Activated CD4-positive, alpha-beta T cell treated with anti-CD3 and anti-CD28 coated beads, Interleukin-2, amount 50 U/mL, for 1 hour (primary cell): ENCODE measurements at regions not wholly inside any gene's neighbourhood (a gene's known extent, or its start where the extent isn't known, plus 50 kb on each side); places are given as distances from the start of the nearest gene placed in this dataset.

ENCODE experiments used
- DNase-seq: peaks from one replicate; pipeline ENCODE4 v3.0.0-alpha.2; 2020

DNA sequence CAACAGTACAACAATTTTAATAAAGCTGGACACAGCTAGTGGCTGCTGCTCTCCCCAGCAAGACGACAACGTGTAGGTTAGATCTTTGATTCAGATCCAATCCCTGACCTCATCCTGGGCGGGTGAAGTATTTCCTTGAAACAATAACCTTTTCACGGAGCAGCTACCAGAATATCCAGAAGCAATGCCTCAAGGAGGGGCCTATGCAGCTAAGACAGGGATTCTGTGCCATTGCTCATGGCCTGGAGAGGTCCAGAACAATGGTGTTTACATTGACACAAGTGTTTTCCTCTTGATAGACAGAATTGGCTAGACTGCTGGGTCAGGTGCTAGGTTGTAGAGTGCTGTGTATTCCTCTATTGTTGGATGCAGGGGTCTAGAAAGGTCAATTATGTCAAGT, 520.1 kb downstream of the BCL11A start:
- no peak for DNase-seq

DNA sequence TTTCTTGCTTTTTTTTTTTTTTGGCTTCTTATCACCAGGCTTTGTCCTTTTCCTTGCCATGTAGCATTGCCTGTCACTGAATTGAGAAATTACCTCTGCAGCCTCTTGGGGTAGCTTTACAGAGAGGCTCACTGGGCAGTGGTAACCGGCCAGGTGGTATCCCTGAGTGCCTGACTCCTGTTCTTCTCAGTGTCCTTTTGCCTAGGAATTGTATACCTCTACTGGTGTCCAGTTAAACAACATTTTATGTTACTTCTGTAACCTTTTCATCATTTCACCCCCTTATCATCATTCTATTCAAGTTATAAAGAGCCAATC, 523.9 kb downstream of the BCL11A start:
- no peak for DNase-seq

DNA sequence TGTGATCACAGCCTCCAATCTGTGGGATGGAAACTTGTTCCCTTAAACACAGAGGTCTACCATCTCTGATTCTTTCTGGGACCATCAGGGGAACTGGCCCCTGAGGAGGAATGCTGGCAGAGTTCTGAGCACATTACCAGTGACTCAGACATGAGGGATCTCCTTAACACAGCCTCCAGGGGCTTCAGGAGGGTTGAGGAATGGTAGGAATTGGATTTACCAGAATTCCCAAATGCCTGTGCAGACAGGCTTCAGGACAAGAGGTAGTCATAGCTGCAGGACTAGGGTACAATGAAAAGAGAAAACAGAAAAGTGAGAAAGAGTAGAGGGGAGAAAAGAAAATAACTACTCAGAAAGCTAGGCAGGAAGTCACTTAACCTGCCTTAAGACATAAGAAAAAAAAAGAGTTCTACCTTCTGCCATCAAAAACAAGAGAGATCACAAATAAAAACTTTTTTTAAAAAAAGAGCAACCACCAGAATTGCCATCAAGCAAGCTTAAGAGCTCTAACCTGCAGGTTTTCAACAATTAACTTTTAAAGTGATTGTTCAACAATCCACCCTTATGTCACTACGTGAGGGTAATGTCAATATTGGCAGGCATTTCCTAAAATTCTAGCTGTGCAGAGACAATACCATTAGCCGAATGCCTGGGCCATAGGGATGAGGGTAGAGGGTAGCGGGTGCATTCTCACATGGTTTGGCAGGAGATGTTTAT, 524.4 kb downstream of the BCL11A start:
- DNase-seq: no peak

DNA sequence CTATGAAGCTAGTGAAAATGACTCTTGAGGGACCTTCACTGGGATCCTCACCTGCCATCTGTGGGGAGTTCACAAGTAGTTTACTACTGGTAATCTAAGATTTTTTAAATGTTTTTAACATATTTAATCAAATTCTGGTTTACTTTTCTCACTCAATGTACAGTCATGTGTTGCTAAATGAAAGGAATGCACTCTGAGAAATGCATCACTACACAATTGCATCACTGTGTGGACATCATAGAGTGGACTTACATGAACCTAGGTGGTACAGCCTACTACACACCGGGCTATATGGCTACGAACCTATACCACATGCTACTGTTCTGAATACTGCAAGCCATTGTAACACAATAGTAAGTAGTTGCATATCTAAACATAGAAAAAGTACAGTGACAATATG, 528.0 kb downstream of the BCL11A start:
- DNase-seq: no peak

DNA sequence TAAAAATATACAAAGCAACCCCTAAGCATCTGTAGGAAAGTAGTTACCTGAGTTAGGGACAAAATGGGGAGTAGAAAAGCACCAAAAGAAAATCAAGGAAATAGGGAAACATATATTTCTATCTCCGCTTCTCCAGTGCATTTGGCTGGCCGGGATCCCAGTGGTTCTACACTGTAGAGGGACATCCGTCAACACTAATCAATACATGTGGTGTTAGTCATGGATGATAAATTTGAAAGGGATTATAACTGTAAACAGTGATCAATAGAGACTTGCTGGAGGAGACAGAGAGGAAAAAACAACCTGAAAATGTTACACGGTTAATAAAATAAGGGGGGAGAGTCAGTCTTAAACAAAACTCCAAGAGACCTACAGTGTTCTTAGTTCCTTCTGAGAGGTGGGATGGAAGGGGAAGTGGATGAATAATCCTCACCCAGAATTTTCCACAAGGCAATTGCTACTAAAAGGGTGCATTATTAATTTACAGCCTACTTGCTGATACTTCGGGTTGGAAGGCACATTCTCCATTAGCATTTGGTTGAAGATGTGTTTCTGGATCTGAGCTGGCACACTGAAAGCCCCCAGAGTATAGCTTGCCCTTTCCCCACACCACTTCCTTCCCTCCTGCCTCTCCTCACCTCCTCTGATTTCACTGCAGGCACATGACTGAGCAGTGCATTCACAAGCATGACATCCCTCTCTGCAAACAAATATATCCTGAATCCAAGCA, 530.0 kb downstream of the BCL11A start:
- DNase-seq: no peak

DNA sequence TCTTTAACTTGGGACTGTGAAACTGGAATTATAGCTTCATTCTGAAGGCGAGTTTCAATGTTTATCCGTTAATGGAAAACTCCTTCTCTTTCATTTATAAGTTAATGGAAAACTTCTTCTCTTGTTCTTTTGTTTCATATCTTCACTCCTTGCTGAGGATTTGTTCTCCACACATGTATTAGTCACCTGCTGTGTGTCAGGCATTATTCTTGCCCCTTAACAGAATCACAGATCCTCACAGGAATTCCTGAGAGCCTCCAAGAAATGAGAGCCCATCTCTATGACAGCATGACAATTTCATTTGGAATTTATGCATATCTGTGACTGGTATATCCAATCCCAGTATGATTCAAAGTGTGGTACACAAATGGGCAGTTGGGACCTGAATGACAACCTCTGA, 545.8 kb downstream of the BCL11A start:
- no peak for DNase-seq

DNA sequence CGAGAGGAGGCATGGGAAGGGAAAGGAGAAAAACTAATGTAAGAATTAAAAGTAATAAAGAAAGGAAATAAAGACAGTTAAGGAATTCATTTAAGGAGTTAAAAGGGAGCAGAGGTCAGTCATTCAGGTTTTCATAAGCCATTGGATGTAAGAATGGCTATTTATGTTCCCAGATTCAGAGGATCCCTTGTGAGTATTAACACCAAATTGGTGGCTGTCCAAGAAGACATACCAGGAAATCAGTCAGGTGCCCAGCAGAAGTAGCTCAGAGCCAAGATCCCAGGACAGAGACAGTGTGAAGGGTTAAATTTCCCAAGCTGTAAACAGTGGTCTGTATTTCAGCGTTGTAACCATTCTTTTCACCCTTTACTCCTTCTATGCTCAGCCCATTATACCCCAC, 550.4 kb downstream of the BCL11A start:
- DNase-seq: no peak

DNA sequence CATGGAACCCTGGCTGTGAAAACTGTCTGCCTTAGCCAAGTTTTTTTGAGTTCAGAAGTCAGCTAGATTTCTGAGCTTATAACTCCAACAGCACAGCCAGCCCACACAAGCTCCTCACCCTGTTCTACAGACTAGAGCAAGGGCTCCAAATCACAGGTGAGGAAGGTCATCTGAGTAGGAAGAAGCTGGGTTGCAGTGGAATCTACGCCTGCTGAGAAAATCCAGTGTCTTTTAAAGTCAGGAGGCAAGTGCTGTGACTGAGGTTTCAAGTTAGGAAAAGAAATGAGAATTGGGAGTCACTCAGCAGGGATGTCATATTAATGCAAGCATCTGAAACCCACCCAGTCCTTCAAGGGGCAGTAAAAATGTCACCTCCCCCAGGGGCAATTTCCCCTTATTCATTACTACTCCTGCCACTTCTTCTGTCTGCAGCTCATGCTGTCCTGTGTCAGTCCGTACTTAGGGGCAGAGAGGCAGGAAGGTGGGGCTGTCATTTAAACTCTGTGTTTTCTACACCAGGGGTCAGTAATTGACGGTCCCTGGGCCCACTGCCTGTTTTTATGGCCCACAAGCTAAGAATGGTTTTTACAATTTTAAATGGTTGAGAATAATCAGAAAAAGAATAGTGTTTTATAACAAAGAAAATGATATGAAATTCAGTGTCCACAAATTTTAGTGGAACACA, 551.1 kb downstream of the BCL11A start:
- DNase-seq: no peak

DNA sequence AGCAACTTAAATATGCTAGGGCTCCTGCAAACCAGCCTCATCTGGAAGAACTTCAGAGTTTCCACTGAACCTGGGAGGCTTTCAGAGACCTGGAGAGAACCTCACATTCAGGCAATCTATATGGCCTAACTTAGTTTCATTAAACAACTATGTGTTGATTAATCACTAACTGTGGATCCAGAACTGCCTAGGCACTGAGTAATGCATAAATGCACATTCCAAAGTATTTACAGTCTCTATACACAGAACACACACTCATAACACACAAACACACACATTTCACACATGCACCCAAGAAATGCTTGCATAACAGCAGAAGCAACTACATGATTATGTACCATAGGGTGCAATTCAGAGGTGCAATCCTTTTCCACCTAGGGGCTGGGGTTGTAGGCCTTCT, 552.8 kb downstream of the BCL11A start:
- no peak for DNase-seq

DNA sequence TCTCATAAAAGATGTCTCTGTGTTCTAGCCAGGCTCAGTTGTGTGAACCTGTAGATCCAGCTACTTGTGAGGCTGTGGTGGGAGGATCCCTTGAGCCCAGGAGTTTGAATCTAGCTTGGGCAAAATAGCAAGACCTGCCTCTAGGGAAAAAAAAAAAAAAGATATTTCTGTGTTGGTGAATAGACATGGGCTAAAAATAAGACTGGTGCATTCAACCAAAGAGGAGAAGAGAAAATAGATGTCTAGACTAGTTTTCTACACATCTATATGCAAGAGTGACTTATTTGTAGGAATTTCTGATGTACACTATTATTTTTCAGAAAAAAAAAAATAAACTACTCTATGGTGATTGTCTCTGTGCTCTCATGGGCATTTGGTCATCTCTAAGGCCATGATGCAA, 555.1 kb downstream of the BCL11A start:
- no peak for DNase-seq

DNA sequence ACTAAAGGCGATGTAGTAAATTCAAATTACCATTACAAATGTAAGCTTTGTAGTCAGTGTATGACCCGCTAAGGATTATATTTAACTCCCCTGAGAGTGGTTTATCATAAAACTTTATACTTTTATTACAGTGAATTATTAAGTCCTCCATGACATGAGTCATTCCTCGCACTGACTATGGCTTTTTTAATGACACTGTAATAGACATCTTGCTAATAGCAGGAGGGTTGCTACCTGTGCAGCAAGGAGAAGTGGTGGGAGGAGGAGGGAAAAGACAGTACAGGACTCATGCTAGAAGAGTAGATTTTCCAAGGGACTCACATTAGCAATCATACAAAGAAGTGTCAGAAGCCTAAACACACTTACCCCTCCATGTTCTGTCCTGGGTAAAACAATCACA, 556.1 kb downstream of the BCL11A start:
- DNase-seq: no peak

DNA sequence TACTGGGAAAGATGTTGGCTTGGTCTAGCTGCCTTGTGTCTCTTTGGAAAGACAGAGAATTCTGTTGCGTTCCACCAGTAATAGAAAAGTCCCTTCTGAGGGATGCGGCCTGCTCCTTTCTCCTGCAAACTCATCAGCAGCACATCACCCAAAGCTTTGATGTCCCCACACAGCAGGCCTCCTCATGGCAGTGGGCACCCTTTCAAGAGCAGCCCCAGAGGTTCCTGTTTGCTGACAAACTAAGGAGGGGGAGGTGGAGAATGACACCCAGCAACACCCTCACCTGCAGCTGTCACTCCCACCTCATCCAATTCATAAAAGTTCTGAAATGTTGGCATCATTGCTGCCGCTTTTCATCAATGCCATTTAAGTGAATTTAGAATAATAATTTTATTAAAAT, 556.6 kb downstream of the BCL11A start:
- DNase-seq: no peak

DNA sequence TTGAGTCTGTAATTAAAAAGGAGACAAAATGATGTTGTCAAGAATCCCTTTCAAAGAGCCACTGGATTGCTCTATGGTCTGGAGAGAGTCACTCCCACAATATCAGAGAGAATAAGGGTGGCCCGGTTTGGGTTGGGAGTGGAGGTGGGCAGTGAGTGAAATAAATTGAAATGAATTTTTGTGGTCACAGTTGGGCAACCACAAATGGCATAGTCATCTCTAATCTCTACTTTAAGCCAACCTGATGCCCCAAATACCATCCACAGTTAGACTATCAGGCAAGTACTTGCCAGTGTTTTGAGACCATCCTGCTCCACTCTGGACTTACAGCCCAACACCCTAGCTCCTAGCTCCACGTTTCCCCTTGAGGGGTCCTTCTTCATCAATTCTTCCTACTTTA, 559.7 kb downstream of the BCL11A start:
- DNase-seq: no peak

DNA sequence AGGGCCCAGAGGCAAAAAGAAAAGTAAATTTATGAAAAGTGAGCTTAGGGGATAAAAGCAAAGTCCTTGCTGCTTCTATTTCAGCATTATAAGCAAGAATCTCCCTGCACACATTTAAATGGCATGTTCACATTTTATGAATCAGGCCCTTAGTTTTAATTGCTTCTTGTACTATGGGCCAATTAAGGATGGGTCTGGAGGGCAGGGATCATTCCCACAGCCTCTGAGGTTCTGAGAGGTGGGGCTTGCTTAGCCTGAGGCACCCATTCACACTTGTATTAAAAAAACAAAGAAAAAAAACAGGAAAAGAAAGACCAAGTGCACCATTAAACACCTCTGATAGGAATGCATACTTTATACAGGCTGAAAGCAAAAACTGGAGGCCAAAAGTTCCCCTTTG, 565.1 kb downstream of the BCL11A start:
- no peak for DNase-seq

DNA sequence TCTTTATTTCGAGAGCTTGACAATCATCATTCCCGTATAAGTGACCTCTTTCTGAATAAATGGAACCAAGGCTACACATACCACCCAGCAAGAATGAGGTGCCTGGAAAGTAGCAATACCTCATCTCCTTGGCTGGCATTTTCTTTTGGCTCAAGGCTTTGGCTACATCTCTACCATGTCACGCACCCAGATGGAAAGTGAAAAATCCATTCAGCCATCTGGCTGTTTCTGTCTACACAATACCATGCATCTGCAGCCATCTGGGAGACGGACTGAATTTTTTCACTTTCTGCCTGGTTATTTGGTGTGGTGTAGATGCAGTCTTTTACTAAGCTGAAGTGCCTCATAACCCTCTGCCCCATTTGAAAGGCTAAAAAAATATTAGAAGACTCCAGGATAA, 566.9 kb downstream of the BCL11A start:
- no peak for DNase-seq

DNA sequence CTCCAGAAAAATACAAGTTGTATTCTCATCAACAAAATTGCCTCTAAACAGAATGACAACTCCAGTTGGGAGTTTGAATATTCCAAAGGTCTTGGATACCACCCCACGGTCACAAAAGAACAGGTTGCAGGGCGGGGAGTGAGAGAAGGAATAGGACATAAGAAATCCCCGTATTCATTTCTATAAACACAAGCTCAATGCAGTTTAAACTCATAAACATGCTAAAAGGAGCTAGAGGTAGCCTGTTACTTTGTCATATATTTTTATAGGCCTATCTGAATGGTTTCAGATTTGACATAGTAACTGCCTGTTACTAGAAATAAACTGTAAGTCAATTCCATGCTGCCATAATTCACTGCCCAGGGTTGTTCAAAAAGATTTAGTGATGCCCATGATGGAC, 567.5 kb downstream of the BCL11A start:
- no peak for DNase-seq

DNA sequence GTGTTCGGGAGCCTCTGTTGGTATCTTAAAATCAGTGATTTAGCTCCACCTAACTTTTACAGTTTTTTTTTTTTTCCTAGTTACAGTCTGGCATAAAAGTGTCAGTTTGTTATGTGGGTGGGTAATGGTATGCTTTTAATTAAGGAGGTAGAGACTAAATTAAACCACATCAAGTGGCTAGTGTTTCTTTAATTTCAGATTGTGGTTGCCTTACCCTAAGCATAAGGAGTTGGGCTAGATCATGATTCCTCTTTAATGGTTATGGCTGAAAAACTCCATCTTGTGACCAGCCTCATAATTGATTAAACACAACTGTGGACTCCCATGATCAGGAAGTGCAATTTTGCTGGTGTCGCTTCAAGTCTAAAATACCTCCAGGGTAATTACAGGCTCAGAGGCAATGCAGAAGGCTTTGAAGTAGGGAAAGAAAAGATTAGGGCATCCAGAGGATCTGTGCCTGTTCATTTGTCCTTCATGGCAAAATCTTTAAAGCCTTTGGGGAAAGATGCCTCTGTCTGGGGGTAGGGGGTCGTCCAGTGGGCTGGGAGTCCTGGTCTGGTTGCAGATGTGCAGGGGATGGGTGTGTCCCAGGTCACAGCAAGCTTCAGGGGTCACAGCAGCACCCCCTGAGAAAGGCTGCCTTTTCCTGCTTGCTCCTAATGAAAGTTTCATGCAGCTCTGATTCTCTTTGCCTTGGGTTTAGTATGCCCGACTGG, 579.2 kb downstream of the BCL11A start:
- no peak for DNase-seq

DNA sequence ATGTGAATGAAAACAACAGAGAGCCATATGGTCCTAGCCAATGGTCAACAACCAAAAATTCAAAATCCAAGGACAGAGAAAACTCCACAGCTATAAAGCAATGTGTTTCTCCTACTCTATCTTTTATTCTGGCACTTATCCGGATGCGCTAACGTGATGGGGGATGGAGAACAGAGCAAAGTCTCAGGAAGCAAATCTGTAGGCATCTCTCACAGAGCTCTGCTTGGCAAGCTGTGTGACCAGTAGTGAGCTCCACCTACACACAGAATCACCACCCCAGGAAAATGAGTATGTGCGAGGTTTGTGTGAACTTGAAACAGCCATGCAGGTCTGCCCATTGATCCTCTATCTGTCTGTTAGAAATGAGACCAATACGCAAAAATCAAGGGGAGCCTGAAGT, 584.3 kb downstream of the BCL11A start:
- DNase-seq: no peak

DNA sequence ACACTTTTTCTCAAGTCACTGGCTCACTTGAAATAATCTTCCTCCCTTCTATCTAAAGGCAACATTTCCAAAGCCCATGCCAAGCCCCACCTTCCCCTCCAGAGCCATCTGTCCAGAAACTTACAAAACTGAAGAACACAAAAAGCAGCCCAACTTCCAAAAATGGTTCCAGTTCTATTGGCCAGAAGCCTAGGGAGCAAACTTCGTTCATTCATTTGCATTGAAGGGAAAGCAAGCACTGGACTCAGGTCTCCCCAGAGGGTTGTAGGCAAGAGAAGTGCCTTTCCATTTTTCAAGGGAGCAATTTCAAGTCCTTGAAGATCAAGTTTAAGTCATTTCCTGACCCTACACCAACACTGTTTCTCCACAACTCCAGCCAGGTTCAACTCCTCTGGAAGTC, 585.0 kb downstream of the BCL11A start:
- no peak for DNase-seq

DNA sequence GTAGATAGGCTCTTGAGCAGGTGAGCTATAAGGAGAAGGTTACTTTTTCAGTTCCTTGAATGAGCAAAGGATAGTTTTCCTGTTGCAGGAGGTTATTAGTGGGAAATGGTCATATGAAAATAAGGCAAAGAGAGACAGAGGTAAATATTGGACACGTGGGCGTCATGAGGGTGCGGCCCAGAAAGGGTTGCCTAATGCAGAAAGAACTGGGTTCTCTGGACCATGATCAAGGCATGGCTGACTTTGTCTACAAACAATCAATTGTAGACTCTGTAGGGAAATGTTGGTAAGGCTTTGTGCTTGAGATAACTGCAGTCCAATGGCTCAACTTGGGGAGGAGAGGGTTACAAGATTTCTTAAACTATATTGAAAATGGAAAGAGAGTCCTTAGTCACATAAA, 585.8 kb downstream of the BCL11A start:
- no peak for DNase-seq

DNA sequence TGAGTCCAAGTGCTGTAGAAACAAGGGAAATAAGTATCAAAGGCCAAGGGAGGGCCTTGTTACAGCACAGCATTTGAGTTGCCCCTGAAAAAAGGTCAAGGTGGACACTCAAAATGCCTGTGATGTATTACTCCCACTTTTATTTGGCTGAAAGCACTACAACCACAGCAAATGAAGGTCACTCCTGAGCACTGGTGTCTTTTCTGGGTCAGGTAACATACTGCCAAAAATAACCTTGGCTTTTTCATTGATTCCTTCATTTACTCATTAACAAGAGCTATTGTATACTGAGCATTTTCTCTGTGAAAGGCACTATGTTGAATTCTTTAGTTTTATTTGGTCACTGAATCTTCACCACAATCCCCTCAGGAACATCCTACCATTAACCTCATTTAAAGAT, 590.3 kb downstream of the BCL11A start:
- no peak for DNase-seq

DNA sequence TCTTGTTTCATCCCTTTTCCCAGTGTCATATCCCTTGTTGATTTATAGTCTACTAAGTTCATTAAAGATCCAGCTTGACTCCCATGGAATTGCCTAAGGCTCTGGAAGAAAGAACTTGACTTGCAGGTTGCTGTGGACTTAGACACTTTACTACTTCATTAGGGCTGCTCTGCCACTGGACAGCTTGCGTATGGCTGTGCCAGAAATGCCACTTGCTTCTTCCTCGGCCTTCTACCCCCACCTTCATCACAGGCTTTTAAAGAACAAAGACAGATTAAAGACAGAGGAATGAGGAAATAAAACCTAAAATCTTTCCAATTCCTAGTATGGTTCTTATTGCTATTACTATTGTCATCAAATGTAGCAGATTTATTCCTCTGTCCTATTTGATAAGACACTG, 591.7 kb downstream of the BCL11A start:
- no peak for DNase-seq

DNA sequence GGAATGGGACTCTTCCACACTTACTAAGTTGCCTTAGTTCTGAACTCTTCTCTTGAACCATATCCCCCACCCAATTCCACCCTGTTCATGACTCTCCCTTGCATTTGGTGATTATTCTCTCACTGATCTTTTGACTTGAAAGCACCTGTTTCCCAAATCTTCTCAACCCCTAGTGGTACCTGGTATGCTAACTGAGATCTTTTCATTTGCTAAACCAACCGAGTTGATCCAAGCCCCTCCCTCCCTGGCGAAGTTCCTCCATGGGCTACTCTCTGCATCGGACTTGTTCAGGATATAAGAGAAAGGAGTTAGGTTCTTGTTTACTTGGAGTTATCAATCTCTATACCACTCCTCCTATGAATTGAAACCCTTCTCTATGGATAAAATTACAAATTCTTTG, 593.5 kb downstream of the BCL11A start:
- no peak for DNase-seq

DNA sequence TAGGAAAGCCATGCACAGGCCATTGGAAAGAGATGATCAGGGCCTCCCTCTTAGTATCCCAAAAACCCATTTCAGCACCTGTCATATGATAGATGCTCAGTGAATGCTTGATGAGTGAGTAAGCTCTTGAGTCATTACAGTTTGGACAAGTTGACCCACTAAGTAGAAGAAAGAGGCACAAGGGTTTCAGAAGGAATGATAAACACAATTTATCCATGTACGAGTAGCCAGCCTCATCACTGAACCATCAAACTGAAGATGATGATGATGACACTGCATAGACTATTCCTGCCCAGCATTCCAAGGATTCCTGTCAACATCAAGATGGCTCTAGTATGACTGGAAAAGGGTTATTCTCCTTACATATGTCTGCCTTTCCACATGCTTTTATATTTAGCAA, 596.0 kb downstream of the BCL11A start:
- no peak for DNase-seq
